ENCODE measurements at regions not wholly inside any gene's neighbourhood (a gene's known extent, or its start where the extent isn't known, plus 50 kb on each side); places are given as distances from the start of the nearest gene placed in this dataset.

- TF ChIP-seq CTCF (IDR thresholded peaks at IDR 0.05) (no peak), POLR2AphosphoS5 (IDR thresholded peaks at IDR 0.05; ENCODE audit: insufficient read depth in 1 of 2, low read depth in 1 of 2) (no peak)
These were observed 441.9 kb upstream of the THRB start for GRCh38 chr3:24936574-24936973.
